OCI-LY7 (cell line): ENCODE measurements at regions not wholly inside any gene's neighbourhood (a gene's known extent, or its start where the extent isn't known, plus 50 kb on each side); places are given as distances from the start of the nearest gene placed in this dataset.

Experiments
- EZH2phosphoT487 ChIP-seq: fragments of 200-600 bp; sonication (generic); IDR thresholded peaks from 2 replicates; pipeline ENCODE4 v1.6.1; 2018; ENCODE audit warnings: low read depth, borderline replicate concordance, mild to moderate bottlenecking, mixed run types, antibody characterized with exemption, low read length, moderate library complexity, mixed read lengths
- TF ChIP-seq, protein P1 (sequence below): fragments of 200-600 bp; sonication (generic); conservative IDR thresholded peaks from 2 replicates; pipeline ENCODE4 v1.5.1; 2014; ENCODE audit warnings: mild to moderate bottlenecking, antibody characterized with exemption, low read length, moderate library complexity, mixed read lengths

DNA sequence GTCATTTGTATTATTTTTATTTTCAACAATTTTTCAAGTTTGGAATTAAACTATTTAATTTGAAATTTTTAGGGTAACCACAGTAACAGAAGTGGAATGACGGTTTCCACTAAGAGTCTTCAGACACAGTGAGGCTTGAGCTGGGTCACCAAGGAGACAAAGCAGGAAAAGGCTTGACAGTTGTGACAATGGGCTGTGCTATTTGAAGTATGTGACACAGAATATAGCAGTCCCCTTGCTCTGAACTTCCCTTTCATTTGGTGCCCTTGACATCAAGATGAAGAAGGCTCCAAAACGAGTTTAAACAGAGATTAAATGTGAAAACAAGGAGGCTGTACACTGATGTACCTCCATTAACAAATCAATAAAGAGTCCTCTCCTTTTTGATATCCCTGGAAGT lies 265.4 kb upstream of the DLGAP1 start:
- TF ChIP-seq, protein P1, sequence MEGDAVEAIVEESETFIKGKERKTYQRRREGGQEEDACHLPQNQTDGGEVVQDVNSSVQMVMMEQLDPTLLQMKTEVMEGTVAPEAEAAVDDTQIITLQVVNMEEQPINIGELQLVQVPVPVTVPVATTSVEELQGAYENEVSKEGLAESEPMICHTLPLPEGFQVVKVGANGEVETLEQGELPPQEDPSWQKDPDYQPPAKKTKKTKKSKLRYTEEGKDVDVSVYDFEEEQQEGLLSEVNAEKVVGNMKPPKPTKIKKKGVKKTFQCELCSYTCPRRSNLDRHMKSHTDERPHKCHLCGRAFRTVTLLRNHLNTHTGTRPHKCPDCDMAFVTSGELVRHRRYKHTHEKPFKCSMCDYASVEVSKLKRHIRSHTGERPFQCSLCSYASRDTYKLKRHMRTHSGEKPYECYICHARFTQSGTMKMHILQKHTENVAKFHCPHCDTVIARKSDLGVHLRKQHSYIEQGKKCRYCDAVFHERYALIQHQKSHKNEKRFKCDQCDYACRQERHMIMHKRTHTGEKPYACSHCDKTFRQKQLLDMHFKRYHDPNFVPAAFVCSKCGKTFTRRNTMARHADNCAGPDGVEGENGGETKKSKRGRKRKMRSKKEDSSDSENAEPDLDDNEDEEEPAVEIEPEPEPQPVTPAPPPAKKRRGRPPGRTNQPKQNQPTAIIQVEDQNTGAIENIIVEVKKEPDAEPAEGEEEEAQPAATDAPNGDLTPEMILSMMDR = no peak
- no peak for TF ChIP-seq EZH2phosphoT487
